ENCODE measurements at regions not wholly inside any gene's neighbourhood (a gene's known extent, or its start where the extent isn't known, plus 50 kb on each side); places are given as distances from the start of the nearest gene placed in this dataset.

DNA sequence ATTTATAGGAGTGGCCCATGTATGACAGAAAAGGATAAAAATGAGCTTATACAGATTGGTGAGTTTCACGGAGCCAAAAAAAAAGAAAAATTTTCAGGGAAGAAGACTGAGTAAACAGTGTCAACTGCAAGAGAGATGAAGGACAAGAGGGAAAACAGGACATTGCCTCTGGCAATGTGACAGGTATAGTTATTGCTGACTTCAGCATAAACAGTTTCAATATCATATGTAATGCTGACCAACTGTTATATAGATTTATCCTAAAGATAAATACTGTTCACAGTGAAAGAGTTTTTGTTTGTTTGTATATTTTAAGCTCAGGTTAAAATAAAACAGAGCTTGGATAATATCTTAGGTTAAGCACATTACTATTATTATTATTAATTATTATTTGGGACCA, 98.0 kb upstream of the FSIP2 start:
- TF ChIP-seq SIN3A (IDR thresholded peaks at IDR 0.05; ENCODE audit: borderline replicate concordance, insufficient read depth, low read depth, low read length), result no peak
- TF ChIP-seq POLR2AphosphoS5 (IDR thresholded peaks at IDR 0.05; ENCODE audit: low read depth, low read length), result no peak
- TF ChIP-seq, protein P1, sequence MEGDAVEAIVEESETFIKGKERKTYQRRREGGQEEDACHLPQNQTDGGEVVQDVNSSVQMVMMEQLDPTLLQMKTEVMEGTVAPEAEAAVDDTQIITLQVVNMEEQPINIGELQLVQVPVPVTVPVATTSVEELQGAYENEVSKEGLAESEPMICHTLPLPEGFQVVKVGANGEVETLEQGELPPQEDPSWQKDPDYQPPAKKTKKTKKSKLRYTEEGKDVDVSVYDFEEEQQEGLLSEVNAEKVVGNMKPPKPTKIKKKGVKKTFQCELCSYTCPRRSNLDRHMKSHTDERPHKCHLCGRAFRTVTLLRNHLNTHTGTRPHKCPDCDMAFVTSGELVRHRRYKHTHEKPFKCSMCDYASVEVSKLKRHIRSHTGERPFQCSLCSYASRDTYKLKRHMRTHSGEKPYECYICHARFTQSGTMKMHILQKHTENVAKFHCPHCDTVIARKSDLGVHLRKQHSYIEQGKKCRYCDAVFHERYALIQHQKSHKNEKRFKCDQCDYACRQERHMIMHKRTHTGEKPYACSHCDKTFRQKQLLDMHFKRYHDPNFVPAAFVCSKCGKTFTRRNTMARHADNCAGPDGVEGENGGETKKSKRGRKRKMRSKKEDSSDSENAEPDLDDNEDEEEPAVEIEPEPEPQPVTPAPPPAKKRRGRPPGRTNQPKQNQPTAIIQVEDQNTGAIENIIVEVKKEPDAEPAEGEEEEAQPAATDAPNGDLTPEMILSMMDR (IDR thresholded peaks at IDR 0.05), result no peak
- TF ChIP-seq, protein P2, sequence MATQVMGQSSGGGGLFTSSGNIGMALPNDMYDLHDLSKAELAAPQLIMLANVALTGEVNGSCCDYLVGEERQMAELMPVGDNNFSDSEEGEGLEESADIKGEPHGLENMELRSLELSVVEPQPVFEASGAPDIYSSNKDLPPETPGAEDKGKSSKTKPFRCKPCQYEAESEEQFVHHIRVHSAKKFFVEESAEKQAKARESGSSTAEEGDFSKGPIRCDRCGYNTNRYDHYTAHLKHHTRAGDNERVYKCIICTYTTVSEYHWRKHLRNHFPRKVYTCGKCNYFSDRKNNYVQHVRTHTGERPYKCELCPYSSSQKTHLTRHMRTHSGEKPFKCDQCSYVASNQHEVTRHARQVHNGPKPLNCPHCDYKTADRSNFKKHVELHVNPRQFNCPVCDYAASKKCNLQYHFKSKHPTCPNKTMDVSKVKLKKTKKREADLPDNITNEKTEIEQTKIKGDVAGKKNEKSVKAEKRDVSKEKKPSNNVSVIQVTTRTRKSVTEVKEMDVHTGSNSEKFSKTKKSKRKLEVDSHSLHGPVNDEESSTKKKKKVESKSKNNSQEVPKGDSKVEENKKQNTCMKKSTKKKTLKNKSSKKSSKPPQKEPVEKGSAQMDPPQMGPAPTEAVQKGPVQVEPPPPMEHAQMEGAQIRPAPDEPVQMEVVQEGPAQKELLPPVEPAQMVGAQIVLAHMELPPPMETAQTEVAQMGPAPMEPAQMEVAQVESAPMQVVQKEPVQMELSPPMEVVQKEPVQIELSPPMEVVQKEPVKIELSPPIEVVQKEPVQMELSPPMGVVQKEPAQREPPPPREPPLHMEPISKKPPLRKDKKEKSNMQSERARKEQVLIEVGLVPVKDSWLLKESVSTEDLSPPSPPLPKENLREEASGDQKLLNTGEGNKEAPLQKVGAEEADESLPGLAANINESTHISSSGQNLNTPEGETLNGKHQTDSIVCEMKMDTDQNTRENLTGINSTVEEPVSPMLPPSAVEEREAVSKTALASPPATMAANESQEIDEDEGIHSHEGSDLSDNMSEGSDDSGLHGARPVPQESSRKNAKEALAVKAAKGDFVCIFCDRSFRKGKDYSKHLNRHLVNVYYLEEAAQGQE (IDR thresholded peaks at IDR 0.05; ENCODE audit: insufficient read depth in 1 of 2, low read depth in 2 of 2, low read length in 1 of 2), result no peak

Data from Panc1 (cell line).